ENCODE measurements at regions not wholly inside any gene's neighbourhood (a gene's known extent, or its start where the extent isn't known, plus 50 kb on each side); places are given as distances from the start of the nearest gene placed in this dataset.
A peak's percentile ranks its signal among the peaks of the same experiment; 100 is the strongest.

DNA sequence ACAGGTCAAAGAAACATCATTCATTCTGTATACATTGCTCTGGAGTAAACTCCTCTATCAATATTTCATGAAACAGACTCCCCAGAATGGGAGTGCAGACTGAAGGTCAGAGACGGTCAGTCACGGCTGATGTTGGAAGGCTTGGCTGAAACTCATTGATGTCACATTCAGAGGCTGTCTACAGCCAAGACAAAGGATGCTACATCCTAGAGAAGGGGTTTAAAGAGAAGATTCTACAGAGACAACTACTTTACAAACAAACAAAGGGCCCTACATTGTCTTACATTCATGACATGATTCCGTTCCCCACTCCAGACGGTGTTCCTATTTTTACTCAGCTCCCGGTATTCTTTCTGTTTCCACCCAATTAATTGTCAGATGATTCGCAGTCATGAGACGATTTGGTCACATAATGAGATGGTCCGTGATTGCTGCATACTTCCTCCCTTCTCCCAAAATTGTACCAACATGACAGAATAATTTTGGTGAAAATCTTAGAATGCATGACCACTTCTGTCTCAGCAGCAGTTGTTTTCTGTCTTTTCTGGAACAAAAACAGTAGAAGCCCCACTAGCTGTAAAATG lies 73.8 kb upstream of the VAV3 start:
- Histone ChIP-seq H2AK5ac (ENCODE audit: low read length, severe bottlenecking) (no peak overlapping the region), H3K23ac (ENCODE audit: low read length in 2 of 2) (no peak overlapping the region)

GRCh38 chr1:108036796-108037562 lies 72.0 kb upstream of the VAV3 start:
- Histone ChIP-seq H2BK12ac (ENCODE audit: low read length in 2 of 2) (no peak overlapping the region), H3K79me1 (replicated peaks; ENCODE audit: low read length, poor library complexity, severe bottlenecking) (no peaks in the 10 kb centered on the region), H3K27me3 (ENCODE audit: control insufficient read depth in 1 of 2, insufficient read depth in 1 of 2, low read length in 2 of 2) (peaks cover under 1 to 3% of the 10 kb centered on the region in 2 experiments), H4K91ac (ENCODE audit: low read length) (no peak overlapping the region), H3K27ac (ENCODE audit: low read length, poor library complexity, severe bottlenecking) (peak overlapping the region; percentile 83), H3K18ac (ENCODE audit: low read depth in 1 of 2, low read length in 2 of 2) (no peak overlapping the region), H3K9me3 (ENCODE audit: control insufficient read depth, low read length) (no peaks in the 10 kb centered on the region), H3K4me1 (ENCODE audit: control insufficient read depth, insufficient read depth, low read depth, low read length) (peaks cover 1% of the 10 kb centered on the region), H3K4me2 (ENCODE audit: low read length, poor library complexity, severe bottlenecking) (no peak overlapping the region), H3K4me3 (ENCODE audit: insufficient read depth in 1 of 2, low read depth in 1 of 2, low read length in 2 of 2) (no peak overlapping the region), H2AK5ac (ENCODE audit: low read length, severe bottlenecking) (no peak overlapping the region), H3K14ac (ENCODE audit: low read length in 2 of 2) (no peak overlapping the region), H4K8ac (ENCODE audit: low read length) (no peak overlapping the region), H2BK5ac (ENCODE audit: low read depth, low read length, poor library complexity, severe bottlenecking) (no peak overlapping the region), H3K4ac (ENCODE audit: low read depth in 1 of 2, low read length in 2 of 2) (no peak overlapping the region), H3K36me3 (ENCODE audit: control insufficient read depth in 1 of 2, insufficient read depth in 2 of 2, low read depth in 1 of 2, low read length in 2 of 2) (no peaks in the 10 kb centered on the region), H2AFZ (ENCODE audit: low read depth, low read length) (no peak overlapping the region), H3K9ac (ENCODE audit: low read length) (no peak overlapping the region), H2BK120ac (ENCODE audit: low read depth, low read length) (no peak overlapping the region), H2BK15ac (ENCODE audit: low read depth, poor library complexity, severe bottlenecking) (no peak overlapping the region), H3K23ac (ENCODE audit: low read length in 2 of 2) (no peak overlapping the region)
- WGBS, result 99% methylated on average over 2 of the region's 3 CpGs
- no peak for DNase-seq

More for the DNA sequence above, 73.8 kb upstream of the VAV3 start:
- no peak overlapping the region for H2BK120ac ChIP-seq (ENCODE audit: low read depth, low read length)
- H3K18ac ChIP-seq (ENCODE audit: low read depth in 1 of 2, low read length in 2 of 2), result no peak overlapping the region
- no peak overlapping the region for H2BK5ac ChIP-seq (ENCODE audit: low read depth, low read length, poor library complexity, severe bottlenecking)
- H3K36me3 ChIP-seq (ENCODE audit: control insufficient read depth in 1 of 2, insufficient read depth in 2 of 2, low read depth in 1 of 2, low read length in 2 of 2), result no peaks in the 10 kb centered on the region
- no peaks in the 10 kb centered on the region for H3K9me3 ChIP-seq (ENCODE audit: control insufficient read depth, low read length)
- no peak overlapping the region for H4K91ac ChIP-seq (ENCODE audit: low read length)
- H3K14ac ChIP-seq (ENCODE audit: low read length in 2 of 2), result no peak overlapping the region
- H2BK15ac ChIP-seq (ENCODE audit: low read depth, poor library complexity, severe bottlenecking), result no peak overlapping the region
- no peak overlapping the region for H3K4ac ChIP-seq (ENCODE audit: low read depth in 1 of 2, low read length in 2 of 2)
- H4K8ac ChIP-seq (ENCODE audit: low read length), result no peak overlapping the region
- H3K9ac ChIP-seq (ENCODE audit: low read length), result no peak overlapping the region
- no peak overlapping the region for H3K4me2 ChIP-seq (ENCODE audit: low read length, poor library complexity, severe bottlenecking)
- H2BK12ac ChIP-seq (ENCODE audit: low read length in 2 of 2), result no peak overlapping the region
- no peak overlapping the region for H3K27ac ChIP-seq (ENCODE audit: low read length, poor library complexity, severe bottlenecking)
- no peak for DNase-seq
- peaks cover 1% of the 10 kb centered on the region for H3K4me1 ChIP-seq (ENCODE audit: control insufficient read depth, insufficient read depth, low read depth, low read length)
- WGBS, result 93% methylated on average over 6 of the region's 8 CpGs
- no peaks in the 10 kb centered on the region for H3K27me3 ChIP-seq (ENCODE audit: control insufficient read depth in 1 of 2, insufficient read depth in 1 of 2, low read length in 2 of 2)
- no peak overlapping the region for H3K4me3 ChIP-seq (ENCODE audit: insufficient read depth in 1 of 2, low read depth in 1 of 2, low read length in 2 of 2)
- no peaks in the 10 kb centered on the region for H3K79me1 ChIP-seq (replicated peaks; ENCODE audit: low read length, poor library complexity, severe bottlenecking)
- no peak overlapping the region for H2AFZ ChIP-seq (ENCODE audit: low read depth, low read length)

GRCh38 chr1:108034396-108034795 lies 69.4 kb upstream of the VAV3 start:
- Histone ChIP-seq H2BK5ac (ENCODE audit: low read depth, low read length, poor library complexity, severe bottlenecking) (no peak overlapping the region), H2AK5ac (ENCODE audit: low read length, severe bottlenecking) (no peak overlapping the region), H3K4me3 (ENCODE audit: insufficient read depth in 1 of 2, low read depth in 1 of 2, low read length in 2 of 2) (no peak overlapping the region), H3K27ac (ENCODE audit: low read length, poor library complexity, severe bottlenecking) (no peak overlapping the region), H3K18ac (ENCODE audit: low read depth in 1 of 2, low read length in 2 of 2) (no peak overlapping the region), H3K23ac (ENCODE audit: low read length in 2 of 2) (no peak overlapping the region), H4K91ac (ENCODE audit: low read length) (no peak overlapping the region), H2BK15ac (ENCODE audit: low read depth, poor library complexity, severe bottlenecking) (no peak overlapping the region), H2BK12ac (ENCODE audit: low read length in 2 of 2) (no peak overlapping the region), H3K4me2 (ENCODE audit: low read length, poor library complexity, severe bottlenecking) (no peak overlapping the region), H2AFZ (ENCODE audit: low read depth, low read length) (no peak overlapping the region), H3K9ac (ENCODE audit: low read length) (peak overlapping the region; percentile 13), H3K9me3 (ENCODE audit: control insufficient read depth, low read length) (no peaks in the 10 kb centered on the region), H3K4ac (ENCODE audit: low read depth in 1 of 2, low read length in 2 of 2) (no peak overlapping the region), H3K27me3 (ENCODE audit: control insufficient read depth in 1 of 2, insufficient read depth in 1 of 2, low read length in 2 of 2) (peaks cover 3% of the 10 kb centered on the region in 2 experiments), H3K36me3 (ENCODE audit: control insufficient read depth in 1 of 2, insufficient read depth in 2 of 2, low read depth in 1 of 2, low read length in 2 of 2) (no peaks in the 10 kb centered on the region), H4K8ac (ENCODE audit: low read length) (no peak overlapping the region), H3K4me1 (ENCODE audit: control insufficient read depth, insufficient read depth, low read depth, low read length) (peaks cover 1% of the 10 kb centered on the region), H3K79me1 (replicated peaks; ENCODE audit: low read length, poor library complexity, severe bottlenecking) (no peaks in the 10 kb centered on the region), H2BK120ac (ENCODE audit: low read depth, low read length) (no peak overlapping the region), H3K14ac (ENCODE audit: low read length in 2 of 2) (no peak overlapping the region)
- whole genome bisulfite sequencing, result no CpG with 5 or more reads among the region's 1 CpG
- peak; percentile 15 for DNase-seq

GRCh38 chr1:108033550-108033951 lies 68.6 kb upstream of the VAV3 start:
- Histone ChIP-seq H2BK15ac (ENCODE audit: low read depth, poor library complexity, severe bottlenecking) (no peak overlapping the region), H3K9me3 (ENCODE audit: control insufficient read depth, low read length) (no peaks in the 10 kb centered on the region), H3K23ac (ENCODE audit: low read length in 2 of 2) (no peak overlapping the region), H4K91ac (ENCODE audit: low read length) (no peak overlapping the region), H3K79me1 (replicated peaks; ENCODE audit: low read length, poor library complexity, severe bottlenecking) (no peaks in the 10 kb centered on the region), H3K27me3 (ENCODE audit: control insufficient read depth in 1 of 2, insufficient read depth in 1 of 2, low read length in 2 of 2) (peaks cover 3% of the 10 kb centered on the region in 2 experiments), H3K4me1 (ENCODE audit: control insufficient read depth, insufficient read depth, low read depth, low read length) (peaks cover 1% of the 10 kb centered on the region), H2BK5ac (ENCODE audit: low read depth, low read length, poor library complexity, severe bottlenecking) (no peak overlapping the region), H3K4ac (ENCODE audit: low read depth in 1 of 2, low read length in 2 of 2) (no peak overlapping the region), H3K14ac (ENCODE audit: low read length in 2 of 2) (no peak overlapping the region), H2BK12ac (ENCODE audit: low read length in 2 of 2) (no peak overlapping the region), H2AK5ac (ENCODE audit: low read length, severe bottlenecking) (no peak overlapping the region), H3K4me3 (ENCODE audit: insufficient read depth in 1 of 2, low read depth in 1 of 2, low read length in 2 of 2) (no peak overlapping the region), H3K9ac (ENCODE audit: low read length) (no peak overlapping the region), H2BK120ac (ENCODE audit: low read depth, low read length) (no peak overlapping the region), H2AFZ (ENCODE audit: low read depth, low read length) (no peak overlapping the region), H3K27ac (ENCODE audit: low read length, poor library complexity, severe bottlenecking) (no peak overlapping the region), H3K18ac (ENCODE audit: low read depth in 1 of 2, low read length in 2 of 2) (no peak overlapping the region), H3K36me3 (ENCODE audit: control insufficient read depth in 1 of 2, insufficient read depth in 2 of 2, low read depth in 1 of 2, low read length in 2 of 2) (no peaks in the 10 kb centered on the region), H3K4me2 (ENCODE audit: low read length, poor library complexity, severe bottlenecking) (no peak overlapping the region), H4K8ac (ENCODE audit: low read length) (no peak overlapping the region)
- WGBS, result 100% methylated on average over 1 of the region's 2 CpGs
- no peak for DNase-seq
